ENCODE measurements at regions not wholly inside any gene's neighbourhood (a gene's known extent, or its start where the extent isn't known, plus 50 kb on each side); places are given as distances from the start of the nearest gene placed in this dataset.

- no peak for TF ChIP-seq PATZ1 (CRISPR knock-in tag; IDR thresholded peaks at IDR 0.05; ENCODE audit: borderline replicate concordance)
- no peak for TF ChIP-seq CSRNP3 (CRISPR knock-in tag; IDR thresholded peaks at IDR 0.05)
- no peak for TF ChIP-seq ZFP30 (CRISPR knock-in tag; IDR thresholded peaks at IDR 0.05)
Measured at GRCh38 chr3:76198086-76198485, 412.7 kb upstream of the ZNF717 start.

Measured in SK-N-SH treated with all-trans-retinoic acid at 6 μM for 48 hours (cell line).